Parathyroid adenoma (tissue), 2 donors: ENCODE measurements at regions not wholly inside any gene's neighbourhood (a gene's known extent, or its start where the extent isn't known, plus 50 kb on each side); places are given as distances from the start of the nearest gene placed in this dataset.

ENCODE experiments used
- H2AFZ ChIP-seq: fragments of 300-600 bp; sonication (generic); one replicate; pipeline ENCODE4 v1.7.0; 2017; ENCODE audit warnings: antibody characterized with exemption, mild to moderate bottlenecking
- H3K27ac ChIP-seq: fragments of 300-600 bp; sonication (generic); one replicate; pipeline ENCODE4 v1.7.0; 2017
- H3K27me3 ChIP-seq: fragments of 300-600 bp; sonication (generic); one replicate; pipeline ENCODE4 v1.7.0; 2017; ENCODE audit warnings: low read length; ENCODE audit not compliant: control insufficient read depth, insufficient read depth
- H3K36me3 ChIP-seq: fragments of 300-600 bp; sonication (generic); one replicate; pipeline ENCODE4 v1.7.0; 2017; ENCODE audit warnings: low read length; ENCODE audit not compliant: control insufficient read depth, insufficient read depth
- H3K4me1 ChIP-seq: fragments of 300-600 bp; sonication (generic); one replicate; pipeline ENCODE4 v1.7.0; 2017; ENCODE audit warnings: control low read depth
- H3K4me2 ChIP-seq: fragments of 300-600 bp; sonication (generic); one replicate; pipeline ENCODE4 v1.7.0; 2017; ENCODE audit warnings: low read length
- H3K4me3 ChIP-seq: fragments of 300-600 bp; sonication (generic); one replicate; pipeline ENCODE4 v1.7.0; 2017; ENCODE audit warnings: low read depth, low read length
- H3K79me2 ChIP-seq: fragments of 300-600 bp; sonication (generic); one replicate; pipeline ENCODE4 v1.7.0; 2017; ENCODE audit warnings: control low read depth
- H3K9ac ChIP-seq: fragments of 300-600 bp; sonication (generic); one replicate; pipeline ENCODE4 v1.7.0; 2017; ENCODE audit warnings: mild to moderate bottlenecking
- H3K9me3 ChIP-seq: fragments of 300-600 bp; sonication (generic); one replicate; pipeline ENCODE4 v1.7.0; 2017; ENCODE audit warnings: low read length; ENCODE audit not compliant: control insufficient read depth
- TF ChIP-seq, protein P1 (sequence below): fragments of 300-600 bp; sonication (generic); IDR thresholded peaks from one replicate; pipeline ENCODE4 v1.7.0; 2017; ENCODE audit warnings: antibody characterized with exemption, mild to moderate bottlenecking
- donor health status: primary hyperparathyroidism.

DNA sequence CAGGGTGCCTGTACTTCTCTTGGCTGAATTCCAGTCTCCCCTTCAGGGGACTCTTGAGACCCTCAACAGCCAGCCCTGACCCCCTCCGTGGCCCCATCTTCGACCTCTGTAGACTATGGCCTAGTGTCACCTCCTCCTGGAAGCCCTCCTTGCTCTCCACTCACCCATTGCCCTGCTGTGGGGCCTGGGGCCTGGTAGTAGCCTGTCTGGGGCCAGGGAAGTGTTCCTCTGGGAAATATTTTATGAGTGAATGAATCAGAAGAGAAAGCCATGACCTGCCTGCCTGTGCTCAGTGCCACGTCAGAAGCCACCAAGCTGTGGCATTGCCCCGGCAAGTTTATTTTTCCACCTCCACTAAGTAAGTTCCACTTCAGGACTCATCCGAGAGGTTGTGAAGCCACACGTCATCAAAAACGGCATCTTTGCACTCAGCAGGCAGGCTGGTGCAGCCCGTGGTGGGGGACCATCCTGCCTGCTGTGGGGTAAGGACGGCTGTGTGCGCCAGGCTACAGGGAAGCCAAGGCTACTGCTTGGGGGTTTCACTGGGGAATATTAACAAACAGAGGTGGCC is 59.6 kb upstream of the PPARA start:
- Histone ChIP-seq H3K4me2 (no peak overlapping the region), H3K9me3 (no peaks in the 10 kb centered on the region), H3K27ac (no peak overlapping the region), H3K4me3 (no peak overlapping the region), H2AFZ (no peak overlapping the region), H3K36me3 (no peaks in the 10 kb centered on the region), H3K9ac (no peak overlapping the region), H3K27me3 (no peaks in the 10 kb centered on the region), H3K4me1 (no peaks in the 10 kb centered on the region), H3K79me2 (peaks cover 9% of the 10 kb centered on the region)
- TF ChIP-seq, protein P1, sequence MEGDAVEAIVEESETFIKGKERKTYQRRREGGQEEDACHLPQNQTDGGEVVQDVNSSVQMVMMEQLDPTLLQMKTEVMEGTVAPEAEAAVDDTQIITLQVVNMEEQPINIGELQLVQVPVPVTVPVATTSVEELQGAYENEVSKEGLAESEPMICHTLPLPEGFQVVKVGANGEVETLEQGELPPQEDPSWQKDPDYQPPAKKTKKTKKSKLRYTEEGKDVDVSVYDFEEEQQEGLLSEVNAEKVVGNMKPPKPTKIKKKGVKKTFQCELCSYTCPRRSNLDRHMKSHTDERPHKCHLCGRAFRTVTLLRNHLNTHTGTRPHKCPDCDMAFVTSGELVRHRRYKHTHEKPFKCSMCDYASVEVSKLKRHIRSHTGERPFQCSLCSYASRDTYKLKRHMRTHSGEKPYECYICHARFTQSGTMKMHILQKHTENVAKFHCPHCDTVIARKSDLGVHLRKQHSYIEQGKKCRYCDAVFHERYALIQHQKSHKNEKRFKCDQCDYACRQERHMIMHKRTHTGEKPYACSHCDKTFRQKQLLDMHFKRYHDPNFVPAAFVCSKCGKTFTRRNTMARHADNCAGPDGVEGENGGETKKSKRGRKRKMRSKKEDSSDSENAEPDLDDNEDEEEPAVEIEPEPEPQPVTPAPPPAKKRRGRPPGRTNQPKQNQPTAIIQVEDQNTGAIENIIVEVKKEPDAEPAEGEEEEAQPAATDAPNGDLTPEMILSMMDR = no peak

DNA sequence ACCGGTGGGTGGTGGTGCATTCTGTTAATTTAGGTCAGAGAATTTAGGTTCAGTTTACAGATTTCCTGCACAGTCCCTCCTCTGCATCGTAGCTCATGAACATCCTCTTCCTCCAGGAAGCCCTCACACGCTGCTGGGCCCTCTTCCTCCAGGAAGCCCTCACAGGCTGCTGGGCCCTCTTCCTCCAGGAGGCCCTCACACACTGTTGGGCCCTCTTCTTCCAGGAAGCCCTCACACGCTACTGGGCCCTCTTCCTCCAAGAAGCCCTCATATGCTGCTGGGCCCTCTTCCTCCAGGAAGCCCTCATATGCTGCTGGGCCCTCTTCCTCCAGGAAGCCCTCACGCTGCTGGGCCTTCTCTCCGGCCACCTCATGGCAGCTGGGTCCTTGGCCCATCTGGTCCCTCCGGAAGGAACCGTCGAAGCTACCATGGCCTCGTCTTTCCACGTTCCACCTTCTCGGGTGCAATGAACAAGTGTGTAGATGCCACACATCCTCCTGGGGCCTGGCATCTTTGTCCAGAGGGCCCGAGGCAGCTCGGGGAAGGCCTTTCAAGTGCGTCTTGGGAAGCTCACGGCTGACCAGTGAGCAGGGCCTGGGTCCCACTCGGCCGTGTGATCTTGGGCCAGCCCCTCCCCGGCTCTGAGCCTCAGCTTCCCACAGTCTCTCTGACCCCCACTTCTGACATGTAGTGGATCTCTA is 58.9 kb upstream of the PPARA start:
- H3K4me1 ChIP-seq = no peaks in the 10 kb centered on the region
- H3K4me3 ChIP-seq = no peak overlapping the region
- TF ChIP-seq, protein P1 = no peak

DNA sequence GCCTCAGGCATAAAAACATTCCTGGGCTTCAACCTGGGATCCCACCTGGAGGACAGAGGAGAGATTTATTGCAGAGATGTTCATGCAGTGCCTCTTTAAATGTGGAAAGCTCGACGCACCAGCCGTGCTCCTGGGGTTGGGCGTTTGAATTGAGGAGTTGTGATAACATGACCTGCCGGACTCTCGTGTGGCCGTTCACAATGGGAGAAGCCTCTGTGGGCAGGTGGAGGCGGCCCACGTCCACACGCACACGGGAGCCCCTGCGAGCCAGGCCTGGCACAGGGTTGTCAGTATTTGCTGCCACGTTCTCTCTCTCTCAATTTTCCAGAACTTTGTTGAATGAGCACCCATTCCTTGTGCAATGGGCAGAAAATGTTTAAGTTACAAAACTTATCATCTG is 58.3 kb upstream of the PPARA start:
- H3K4me1 ChIP-seq = no peaks in the 10 kb centered on the region
- peaks cover 9% of the 10 kb centered on the region for H3K79me2 ChIP-seq
- H3K9ac ChIP-seq = no peak overlapping the region
- TF ChIP-seq, protein P1 = no peak
- H3K27me3 ChIP-seq = no peaks in the 10 kb centered on the region
- H3K9me3 ChIP-seq = no peaks in the 10 kb centered on the region
- H3K4me2 ChIP-seq = no peak overlapping the region
- no peak overlapping the region for H2AFZ ChIP-seq
- no peak overlapping the region for H3K27ac ChIP-seq
- no peak overlapping the region for H3K4me3 ChIP-seq
- H3K36me3 ChIP-seq = no peaks in the 10 kb centered on the region

More for the DNA sequence above, 58.9 kb upstream of the PPARA start:
- peaks cover 9% of the 10 kb centered on the region for H3K79me2 ChIP-seq
- no peak overlapping the region for H3K4me2 ChIP-seq
- no peaks in the 10 kb centered on the region for H3K9me3 ChIP-seq
- no peak overlapping the region for H3K9ac ChIP-seq
- H3K27me3 ChIP-seq = no peaks in the 10 kb centered on the region
- H3K36me3 ChIP-seq = no peaks in the 10 kb centered on the region
- no peak overlapping the region for H2AFZ ChIP-seq
- no peak overlapping the region for H3K27ac ChIP-seq

DNA sequence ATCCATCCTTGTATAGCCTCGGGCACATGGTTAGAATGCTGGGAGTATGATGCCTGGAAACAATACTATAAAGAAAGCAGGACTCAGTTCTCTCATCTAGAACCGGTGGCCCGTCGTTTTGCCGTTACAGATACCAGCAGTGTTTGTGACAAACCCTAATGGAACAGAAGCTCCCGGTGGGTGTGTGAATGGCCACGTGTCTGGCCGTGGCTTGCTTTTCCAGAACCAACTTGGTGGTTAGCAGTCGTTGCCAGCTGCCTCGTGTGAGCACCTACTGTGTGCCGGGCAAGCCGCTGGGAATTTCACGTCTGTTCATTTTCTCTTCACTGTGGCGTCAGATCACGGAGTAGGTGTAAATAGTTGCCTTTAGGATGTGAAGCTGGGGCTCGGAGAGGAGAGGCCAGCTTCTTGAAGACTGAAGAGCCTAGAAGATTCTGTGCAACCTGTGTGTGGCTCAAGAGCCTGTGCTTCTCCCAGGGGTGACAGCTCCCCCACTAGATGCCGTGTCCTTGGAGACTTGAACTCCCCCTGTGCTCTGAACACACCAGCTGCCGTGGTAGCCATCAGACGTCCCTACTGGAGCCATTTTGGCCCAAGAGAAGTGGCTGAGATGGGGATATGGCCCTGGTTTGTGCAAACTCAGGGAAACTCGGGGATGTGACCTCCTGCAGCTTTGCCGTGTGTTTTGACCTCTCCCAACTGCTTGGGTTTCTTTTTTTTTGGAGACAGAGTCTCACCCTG is 57.5 kb upstream of the PPARA start:
- H3K27ac ChIP-seq = no peak overlapping the region
- peaks cover 9% of the 10 kb centered on the region for H3K79me2 ChIP-seq
- no peaks in the 10 kb centered on the region for H3K27me3 ChIP-seq
- no peak overlapping the region for H3K4me3 ChIP-seq
- no peak overlapping the region for H3K9ac ChIP-seq
- no peak overlapping the region for H3K4me2 ChIP-seq
- TF ChIP-seq, protein P1 = no peak
- no peak overlapping the region for H2AFZ ChIP-seq
- H3K36me3 ChIP-seq = no peaks in the 10 kb centered on the region
- H3K4me1 ChIP-seq = no peaks in the 10 kb centered on the region
- no peaks in the 10 kb centered on the region for H3K9me3 ChIP-seq
